ENCODE measurements at regions not wholly inside any gene's neighbourhood (a gene's known extent, or its start where the extent isn't known, plus 50 kb on each side); places are given as distances from the start of the nearest gene placed in this dataset.
"Not testable (repeated sequence)": the region's sequence is repeated elsewhere in the genome, so short reads cannot be mapped to it uniquely, and the experiment has no call there.

DNA sequence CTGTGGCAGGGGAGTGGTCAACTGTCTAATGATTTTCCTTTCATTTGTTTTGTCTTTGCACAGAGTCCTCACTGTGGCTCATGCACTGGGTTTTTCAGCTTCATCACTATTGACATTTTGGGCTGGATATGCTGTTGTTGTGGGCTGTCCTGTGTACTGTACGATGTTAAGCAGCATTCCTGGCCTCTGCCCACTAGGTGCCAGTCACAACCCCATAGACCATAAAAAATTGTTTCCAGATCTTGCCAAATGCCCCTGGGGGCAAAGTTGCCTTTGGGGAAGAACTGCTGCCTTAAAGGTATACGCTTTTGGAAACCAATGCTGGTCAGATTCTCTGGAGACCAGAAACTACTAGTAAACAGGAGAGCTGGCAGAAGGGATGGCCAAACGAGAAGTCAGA, 310.4 kb downstream of the SPRY2 start:
- no peak for DNase-seq

- DNase-seq = no peak
Observed at GRCh38 chr13:80029170-80029569, 311.8 kb downstream of the SPRY2 start.

GRCh38 chr13:80022146-80022545, 318.8 kb downstream of the SPRY2 start:
- DNase-seq = no peak

GRCh38 chr13:80012251-80012650, 328.7 kb downstream of the SPRY2 start:
- DNase-seq = no peak

DNA sequence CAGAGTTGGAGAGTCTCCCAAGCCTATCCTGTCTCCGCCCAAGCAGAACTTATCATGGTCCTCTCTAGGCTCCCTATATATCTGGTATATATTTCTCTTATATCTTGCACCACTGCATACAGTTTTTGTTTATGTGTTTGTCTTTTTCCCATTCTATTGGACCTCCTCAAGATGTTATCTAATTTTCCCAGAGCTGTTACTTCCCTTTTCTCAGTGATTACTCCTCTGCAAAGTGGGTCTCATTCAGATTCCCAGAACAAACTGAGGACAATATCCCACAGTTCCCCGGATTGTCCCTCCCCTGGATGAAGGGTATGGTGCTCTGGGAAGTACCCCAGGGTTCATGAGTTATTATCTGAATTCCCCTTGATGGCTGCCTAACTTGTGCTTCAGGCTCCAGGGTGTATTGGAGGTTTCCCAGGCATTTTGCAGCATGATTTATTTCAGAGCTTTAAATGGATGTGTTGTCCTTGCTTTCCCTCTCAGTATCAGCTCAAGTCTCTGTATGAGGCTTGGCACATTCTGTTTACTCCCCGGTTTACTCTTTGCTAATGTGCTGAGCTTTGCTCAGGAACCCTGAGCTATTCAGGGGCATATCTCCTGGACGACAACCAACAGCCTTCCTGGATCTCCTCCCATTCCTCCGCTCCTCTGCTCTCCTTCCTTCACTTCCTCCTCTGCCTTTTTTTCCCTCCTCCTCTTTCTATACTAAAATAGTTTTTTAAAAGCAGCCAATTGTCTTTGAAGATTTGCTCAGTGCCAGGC, 329.3 kb downstream of the SPRY2 start:
- DNase-seq = no peak

GRCh38 chr13:80010846-80011245, 330.1 kb downstream of the SPRY2 start:
- DNase-seq = no peak

DNA sequence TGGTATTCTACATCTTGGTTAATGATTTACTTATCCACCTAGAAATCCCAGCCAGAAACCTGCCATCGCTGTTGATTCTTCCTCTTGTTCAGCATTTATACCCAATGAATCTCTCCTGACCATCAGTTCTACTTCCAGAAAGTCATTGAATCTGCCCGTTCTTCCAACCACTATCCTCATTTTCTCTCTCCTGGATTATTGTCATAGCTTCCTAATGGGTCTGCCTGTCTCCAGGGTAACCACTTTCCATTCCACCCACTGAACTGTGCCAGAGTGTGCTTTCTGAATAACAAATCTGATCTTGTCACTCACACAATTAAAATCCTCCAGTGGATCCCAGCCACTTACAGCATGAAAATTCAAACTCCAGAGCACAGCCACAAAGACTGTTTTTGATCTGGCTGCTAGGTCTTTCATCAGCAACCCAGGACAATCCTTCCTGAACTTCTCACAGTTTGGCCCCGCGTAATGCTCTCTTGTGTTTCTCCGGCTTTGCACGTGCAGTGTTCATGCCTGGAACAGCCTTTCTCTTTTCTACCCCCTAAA, 330.6 kb downstream of the SPRY2 start:
- DNase-seq = no peak

GRCh38 chr13:80009760-80010159, 331.2 kb downstream of the SPRY2 start:
- no peak for DNase-seq

DNA sequence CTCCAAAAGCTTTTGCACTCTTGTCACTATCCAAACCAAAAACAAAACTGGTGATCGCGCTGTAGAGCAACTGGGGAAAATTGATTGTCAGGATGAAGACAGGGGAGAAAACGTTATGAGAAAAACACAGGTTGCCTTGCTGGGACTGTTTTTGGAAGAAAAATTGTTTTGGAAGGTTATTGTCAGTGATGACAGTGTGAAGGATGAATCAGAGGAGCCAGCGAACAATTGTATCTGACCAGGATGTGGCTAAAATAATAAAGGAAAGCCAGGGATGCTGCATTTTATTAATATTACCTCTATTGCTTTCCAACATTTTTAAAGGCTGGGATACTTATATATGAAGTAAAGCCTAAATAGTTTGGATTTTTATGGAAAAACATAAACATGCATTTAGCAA, 334.0 kb downstream of the SPRY2 start:
- no peak for DNase-seq

GRCh38 chr13:80001510-80001842, 339.4 kb downstream of the SPRY2 start:
- no peak for DNase-seq

- no peak for DNase-seq
Observed at GRCh38 chr13:80000684-80001509, 340.0 kb downstream of the SPRY2 start.

DNA sequence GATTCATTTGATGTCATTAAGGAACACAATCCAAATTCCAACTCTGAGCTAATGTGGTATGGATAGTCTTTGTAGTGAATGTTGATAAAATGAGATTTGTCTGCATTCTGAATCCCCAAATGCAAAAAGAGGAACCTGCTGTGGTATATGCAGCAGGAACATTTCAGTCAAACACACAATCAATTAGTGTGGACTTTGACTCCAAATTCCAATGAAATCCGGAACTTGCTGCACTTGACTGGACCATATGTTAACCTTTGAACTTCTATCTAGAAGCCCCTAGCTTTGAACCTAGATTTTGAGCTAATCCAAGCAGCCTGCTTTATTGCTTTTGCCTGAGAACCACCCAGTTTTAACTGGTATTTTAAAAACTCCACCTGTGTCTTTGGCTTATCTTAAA, 341.3 kb downstream of the SPRY2 start:
- DNase-seq = no peak

DNA sequence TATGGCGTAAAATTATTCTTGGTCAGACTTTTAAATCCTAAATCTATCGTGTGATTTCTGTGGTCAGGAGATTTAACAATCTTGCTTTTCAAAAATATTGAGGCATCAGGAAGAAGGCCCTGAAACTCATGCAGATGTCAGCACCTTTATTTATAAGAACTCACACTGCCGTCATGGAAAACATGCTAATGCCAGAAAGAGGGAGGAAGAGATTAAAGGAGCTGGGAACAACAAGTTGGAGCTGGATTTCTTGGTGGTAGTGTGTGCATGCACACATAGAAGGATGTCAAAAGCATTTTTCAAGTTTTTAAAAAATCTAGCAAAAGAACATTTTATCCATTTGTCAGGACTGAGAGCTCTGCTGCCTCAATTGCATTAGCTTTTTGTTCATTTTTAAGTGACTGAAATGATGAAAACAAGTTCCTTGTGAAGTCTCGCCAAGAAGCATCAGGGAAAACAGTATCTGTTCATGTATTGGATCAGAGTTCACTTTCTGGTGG, 342.5 kb downstream of the SPRY2 start:
- no peak for DNase-seq

GRCh38 chr13:79997244-79997643, 343.7 kb downstream of the SPRY2 start:
- DNase-seq = no peak

DNA sequence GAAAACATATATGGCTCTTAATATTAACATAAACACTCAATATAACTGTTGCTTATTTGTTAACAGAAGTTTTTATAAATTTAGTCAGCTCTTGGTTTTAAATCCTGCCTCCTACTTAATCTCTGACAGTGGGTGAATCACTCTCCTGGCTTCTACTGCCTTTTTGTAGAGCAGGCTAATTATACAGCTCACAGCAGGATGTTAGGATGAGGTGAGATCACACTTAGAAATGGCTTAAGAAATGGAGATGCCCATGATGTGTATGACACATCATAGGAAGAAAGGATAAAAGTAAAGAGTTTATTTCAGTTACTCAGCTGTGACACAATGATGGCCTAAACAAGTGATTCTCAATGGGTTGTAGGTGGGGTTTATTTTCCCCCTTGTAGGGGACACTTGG, 345.6 kb downstream of the SPRY2 start:
- no peak for DNase-seq

GRCh38 chr13:79992111-79992510, 348.8 kb downstream of the SPRY2 start:
- DNase-seq = no peak

GRCh38 chr13:79990048-79990447, 350.9 kb downstream of the SPRY2 start:
- DNase-seq = no peak

- DNase-seq = no peak
Observed at GRCh38 chr13:79989217-79989661, 351.7 kb downstream of the SPRY2 start.

DNA sequence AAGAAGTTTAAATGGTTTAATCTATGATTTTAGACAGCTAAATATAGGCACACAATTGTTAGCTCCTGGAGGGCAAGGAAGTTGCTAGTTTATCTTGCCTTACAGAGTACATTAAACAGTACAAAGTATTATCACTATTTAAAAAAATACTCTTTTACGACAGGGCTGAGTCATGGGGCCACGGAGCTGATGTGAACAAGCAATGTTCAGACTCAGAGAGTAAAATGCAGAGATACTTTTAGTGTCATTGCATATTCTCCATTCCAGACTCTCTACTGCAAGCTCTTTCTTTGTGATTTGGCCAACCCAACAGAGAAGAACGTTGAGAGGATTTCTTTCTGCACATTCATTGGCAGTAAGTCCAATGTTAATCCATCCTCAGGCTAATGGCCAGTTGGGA, 352.4 kb downstream of the SPRY2 start:
- DNase-seq = no peak

- DNase-seq = no peak
Observed at GRCh38 chr13:79987761-79988160, 353.2 kb downstream of the SPRY2 start.

DNA sequence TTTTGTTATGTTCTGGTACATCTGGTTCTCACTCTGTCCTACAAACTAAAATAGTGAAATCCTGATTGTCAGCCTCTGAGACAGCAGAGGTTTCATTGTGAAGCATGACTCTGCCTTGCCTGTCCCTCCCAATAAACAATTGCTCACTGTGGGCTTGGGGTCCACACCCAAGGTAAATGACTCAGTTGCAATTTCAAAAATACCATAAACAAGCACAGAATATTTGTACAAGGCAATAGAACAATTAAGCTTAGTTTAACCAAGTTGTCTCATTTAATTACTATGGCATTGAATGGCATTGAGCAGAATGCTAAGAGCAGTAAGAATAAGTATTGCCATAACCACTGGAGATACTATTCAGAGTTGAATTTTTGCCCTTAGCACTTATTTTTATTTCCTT, 353.6 kb downstream of the SPRY2 start:
- DNase-seq = no peak

GRCh38 chr13:79986890-79987289, 354.0 kb downstream of the SPRY2 start:
- no peak for DNase-seq

DNA sequence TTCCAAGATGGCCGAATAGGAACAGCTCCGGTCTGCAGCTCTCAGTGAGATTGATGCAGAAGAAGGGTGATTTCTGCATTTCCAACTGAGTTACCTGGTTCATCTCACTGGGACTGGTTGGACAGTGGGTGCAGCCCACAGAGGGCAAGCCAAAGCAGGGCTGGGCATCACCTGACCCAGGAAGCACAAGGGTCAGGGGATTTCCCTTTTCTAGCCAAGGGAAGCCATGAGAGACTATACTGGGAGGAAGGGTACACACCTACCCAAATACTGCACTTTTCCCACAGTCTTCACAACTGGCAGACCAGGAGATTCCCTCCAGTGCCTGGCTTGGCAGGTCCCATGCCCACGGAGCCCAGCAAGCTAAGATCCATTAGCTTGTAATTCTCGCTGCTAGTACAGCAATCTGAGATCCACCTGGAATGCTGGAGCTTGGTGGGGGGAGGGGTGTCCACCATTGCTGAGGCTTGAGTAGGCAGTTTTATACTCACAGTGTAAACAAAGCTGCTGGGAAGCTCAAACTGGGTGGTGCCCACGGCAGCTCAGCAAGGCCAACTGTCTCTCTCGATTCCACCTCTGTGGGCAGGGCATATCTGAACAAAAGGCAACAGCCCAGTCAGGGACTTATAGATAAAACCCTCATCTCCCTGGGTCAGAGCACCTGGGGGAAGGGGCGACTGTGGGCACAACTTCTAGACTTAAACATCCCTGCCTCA, 365.8 kb downstream of the SPRY2 start:
- DNase-seq = not testable (repeated sequence)
